Stomach smooth muscle (tissue), 2 donors: ENCODE measurements at regions not wholly inside any gene's neighbourhood (a gene's known extent, or its start where the extent isn't known, plus 50 kb on each side); places are given as distances from the start of the nearest gene placed in this dataset.

Experiments
- H3K27ac ChIP-seq: one replicate; pipeline ENCODE4 v1.7.0; 2013; ENCODE audit warnings: mild to moderate bottlenecking, low read length, inconsistent platforms
- H3K27me3 ChIP-seq, 2 donors: one replicate each; pipeline ENCODE4 v1.7.0; 2013; ENCODE audit warnings: low read length in 2 of 2; ENCODE audit not compliant: insufficient read depth in 2 of 2, control insufficient read depth in 1 of 2
- H3K36me3 ChIP-seq, 2 donors: one replicate each; pipeline ENCODE4 v1.7.0; 2013; ENCODE audit warnings: low read length in 2 of 2; ENCODE audit not compliant: control insufficient read depth in 2 of 2, insufficient read depth in 2 of 2
- H3K4me1 ChIP-seq: one replicate; pipeline ENCODE4 v1.7.0; 2013; ENCODE audit warnings: low read length; ENCODE audit not compliant: control insufficient read depth, insufficient read depth
- H3K4me3 ChIP-seq, 2 donors: one replicate each; pipeline ENCODE4 v1.7.0; 2013; ENCODE audit warnings: low read length in 2 of 2
- H3K9ac ChIP-seq, 2 donors: one replicate each; pipeline ENCODE4 v1.7.0; 2013; ENCODE audit warnings: low read length in 2 of 2, mild to moderate bottlenecking in 1 of 2
- H3K9me3 ChIP-seq, 2 donors: one replicate each; pipeline ENCODE4 v1.7.0; 2013; ENCODE audit warnings: low read length in 2 of 2; ENCODE audit not compliant: control insufficient read depth in 2 of 2
- donor health status: healthy.
- donor health status: Pancreatic carcinoma.

- H3K27me3 ChIP-seq = no peaks in the 10 kb centered on the region
- no peak overlapping the region for H3K4me3 ChIP-seq
- H3K9ac ChIP-seq = no peak overlapping the region
Measured at GRCh38 chr7:9945857-9946256, 1027.8 kb upstream of the PHF14 start.

DNA sequence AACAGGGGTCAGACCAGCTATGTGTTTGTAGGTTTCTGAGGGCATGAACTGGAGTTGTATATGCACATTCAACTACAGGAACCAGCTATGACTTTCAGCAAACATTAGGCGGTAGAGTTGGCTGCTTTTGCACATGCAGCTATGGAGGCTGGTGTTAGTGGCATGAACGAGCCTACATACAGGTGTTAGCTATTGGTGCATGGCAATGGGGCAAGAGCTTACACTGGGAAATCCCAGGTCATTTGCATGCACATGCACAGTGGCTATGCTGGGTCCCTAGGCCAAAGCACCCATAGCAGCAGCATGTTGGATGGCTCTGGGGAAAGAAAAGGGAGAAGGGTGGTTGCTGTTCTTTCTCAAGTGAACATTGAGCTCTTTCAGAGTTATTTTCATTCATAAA lies 1018.5 kb upstream of the PHF14 start:
- Histone ChIP-seq H3K4me3 (no peak overlapping the region), H3K36me3 (no peaks in the 10 kb centered on the region), H3K27ac (no peak overlapping the region), H3K9ac (no peak overlapping the region), H3K4me1 (no peaks in the 10 kb centered on the region), H3K9me3 (no peaks in the 10 kb centered on the region), H3K27me3 (no peaks in the 10 kb centered on the region)

More at GRCh38 chr7:9945857-9946256, 1027.8 kb upstream of the PHF14 start:
- H3K36me3 ChIP-seq = no peaks in the 10 kb centered on the region
- H3K4me1 ChIP-seq = no peaks in the 10 kb centered on the region
- H3K9me3 ChIP-seq = no peaks in the 10 kb centered on the region
- H3K27ac ChIP-seq = no peak overlapping the region

GRCh38 chr7:9958486-9958885 lies 1015.2 kb upstream of the PHF14 start:
- no peaks in the 10 kb centered on the region for H3K4me1 ChIP-seq
- no peak overlapping the region for H3K27ac ChIP-seq
- H3K36me3 ChIP-seq = no peaks in the 10 kb centered on the region
- H3K9me3 ChIP-seq = peaks cover 0 to 2% of the 10 kb centered on the region in 2 donors
- H3K9ac ChIP-seq = no peak overlapping the region
- no peaks in the 10 kb centered on the region for H3K27me3 ChIP-seq
- no peak overlapping the region for H3K4me3 ChIP-seq

DNA sequence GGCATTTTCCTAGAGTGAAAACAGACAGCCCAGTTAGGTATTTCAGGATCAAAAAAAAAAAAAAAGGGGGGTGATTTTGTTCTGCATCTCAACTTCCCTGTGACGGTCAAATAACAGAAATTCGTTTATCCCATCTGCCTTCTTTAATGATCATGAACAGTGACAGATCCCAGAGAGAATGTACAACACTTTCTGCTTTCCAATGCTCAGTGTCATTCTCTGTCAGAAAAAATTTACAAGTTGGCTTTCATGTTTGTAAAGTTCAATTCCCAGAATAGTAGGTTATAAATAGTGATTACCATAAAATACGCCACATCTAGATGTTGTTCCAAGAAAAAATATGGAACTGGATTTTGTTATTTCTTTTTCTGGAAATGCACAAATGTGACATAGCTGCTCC lies 1013.2 kb upstream of the PHF14 start:
- peaks cover 0 to 2% of the 10 kb centered on the region in 2 donors for H3K9me3 ChIP-seq
- no peak overlapping the region for H3K9ac ChIP-seq
- no peak overlapping the region for H3K4me3 ChIP-seq
- no peak overlapping the region for H3K27ac ChIP-seq
- H3K27me3 ChIP-seq = no peaks in the 10 kb centered on the region
- H3K4me1 ChIP-seq = no peaks in the 10 kb centered on the region
- H3K36me3 ChIP-seq = no peaks in the 10 kb centered on the region

- Histone ChIP-seq H3K9me3 (peaks cover 0 to 2% of the 10 kb centered on the region in 2 donors), H3K4me3 (no peak overlapping the region), H3K36me3 (no peaks in the 10 kb centered on the region), H3K27me3 (no peaks in the 10 kb centered on the region), H3K9ac (no peak overlapping the region), H3K4me1 (no peaks in the 10 kb centered on the region), H3K27ac (no peak overlapping the region)
Measured at GRCh38 chr7:9961161-9961922, 1012.3 kb upstream of the PHF14 start.

- H3K4me3 ChIP-seq = no peak overlapping the region
- no peaks in the 10 kb centered on the region for H3K27me3 ChIP-seq
- no peak overlapping the region for H3K27ac ChIP-seq
- H3K9ac ChIP-seq = no peak overlapping the region
- no peaks in the 10 kb centered on the region for H3K36me3 ChIP-seq
- H3K4me1 ChIP-seq = no peaks in the 10 kb centered on the region
- H3K9me3 ChIP-seq = peaks cover 0 to 2% of the 10 kb centered on the region in 2 donors
Measured at GRCh38 chr7:9962742-9963141, 1010.9 kb upstream of the PHF14 start.

DNA sequence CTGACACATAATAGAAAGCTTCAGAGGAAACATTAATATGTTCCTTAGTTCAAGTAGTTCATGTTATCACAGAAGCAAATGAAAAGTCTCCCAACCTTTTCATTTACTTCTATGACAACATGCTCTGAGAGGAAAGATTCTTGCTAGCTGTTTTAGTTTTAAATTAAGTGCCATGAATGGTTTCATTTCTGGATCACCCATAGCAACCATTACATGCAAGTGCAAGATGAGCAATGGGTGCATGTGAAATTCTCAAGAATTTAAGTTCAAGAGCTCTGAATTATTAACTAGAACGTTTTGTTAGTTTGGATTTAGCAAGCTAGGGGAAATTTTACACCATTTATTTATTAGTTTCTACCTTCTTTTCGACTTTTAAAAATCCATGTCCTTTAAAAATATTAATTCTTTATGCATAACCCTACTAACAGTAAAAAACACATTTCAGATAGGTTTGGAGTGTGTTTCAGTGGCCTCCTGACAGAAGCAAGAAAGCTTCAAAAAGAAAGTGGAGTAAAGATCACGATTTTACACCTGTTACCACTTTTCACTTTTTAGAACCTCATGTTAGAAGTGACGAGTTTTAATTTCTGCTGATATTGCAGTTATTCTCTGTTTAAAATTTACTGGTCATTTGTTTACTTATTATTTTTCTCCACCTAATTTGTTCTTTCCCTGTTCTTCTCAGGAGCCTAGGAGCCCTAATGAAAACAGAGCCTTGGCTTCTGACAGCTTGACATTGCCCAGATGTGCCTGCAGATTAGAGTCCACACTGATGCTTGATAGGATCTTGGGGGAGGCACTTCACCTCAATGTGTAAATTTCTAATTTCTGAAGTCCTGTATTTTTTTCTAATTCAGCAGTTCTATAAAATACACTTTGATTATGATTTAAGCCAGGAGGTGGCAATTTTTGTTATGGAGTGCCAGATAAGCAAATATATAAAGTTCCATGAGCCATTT lies 995.3 kb upstream of the PHF14 start:
- Histone ChIP-seq H3K4me3 (no peak overlapping the region), H3K4me1 (no peaks in the 10 kb centered on the region), H3K27ac (no peak overlapping the region), H3K27me3 (no peaks in the 10 kb centered on the region), H3K9me3 (no peaks in the 10 kb centered on the region), H3K36me3 (no peaks in the 10 kb centered on the region), H3K9ac (no peak overlapping the region)

GRCh38 chr7:9981742-9982349 lies 991.8 kb upstream of the PHF14 start:
- H3K9me3 ChIP-seq = no peaks in the 10 kb centered on the region
- H3K27ac ChIP-seq = no peak overlapping the region
- no peaks in the 10 kb centered on the region for H3K36me3 ChIP-seq
- no peak overlapping the region for H3K4me3 ChIP-seq
- H3K9ac ChIP-seq = no peak overlapping the region
- H3K27me3 ChIP-seq = no peaks in the 10 kb centered on the region
- no peaks in the 10 kb centered on the region for H3K4me1 ChIP-seq

GRCh38 chr7:9983048-9983447 lies 990.6 kb upstream of the PHF14 start:
- H3K9me3 ChIP-seq = no peaks in the 10 kb centered on the region
- no peak overlapping the region for H3K27ac ChIP-seq
- H3K36me3 ChIP-seq = no peaks in the 10 kb centered on the region
- no peaks in the 10 kb centered on the region for H3K4me1 ChIP-seq
- H3K27me3 ChIP-seq = no peaks in the 10 kb centered on the region
- no peak overlapping the region for H3K9ac ChIP-seq
- H3K4me3 ChIP-seq = no peak overlapping the region

DNA sequence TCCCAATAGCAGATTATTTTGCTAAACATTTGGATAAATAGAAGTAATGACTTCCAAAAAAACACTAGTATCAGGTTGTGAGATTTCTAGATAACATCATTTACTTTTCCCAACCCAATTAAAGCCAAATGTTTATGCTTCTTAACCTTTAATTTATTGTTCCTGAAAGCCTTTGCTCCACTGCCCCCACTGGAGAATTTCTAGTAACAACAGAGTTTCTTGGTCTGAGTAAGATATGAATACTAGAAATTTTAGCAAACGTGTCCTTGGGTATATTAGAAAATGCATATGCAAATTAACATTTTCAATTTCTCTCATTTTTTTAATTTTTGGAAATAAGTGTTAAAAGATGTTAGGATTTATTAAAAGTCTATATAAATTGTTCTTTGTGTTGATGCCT lies 958.0 kb upstream of the PHF14 start:
- H3K4me3 ChIP-seq = no peak overlapping the region
- no peaks in the 10 kb centered on the region for H3K9me3 ChIP-seq
- H3K27ac ChIP-seq = no peak overlapping the region
- H3K9ac ChIP-seq = no peak overlapping the region
- no peaks in the 10 kb centered on the region for H3K27me3 ChIP-seq
- no peaks in the 10 kb centered on the region for H3K4me1 ChIP-seq
- no peaks in the 10 kb centered on the region for H3K36me3 ChIP-seq
